WERI-Rb-1 (cell line): ENCODE measurements at regions not wholly inside any gene's neighbourhood (a gene's known extent, or its start where the extent isn't known, plus 50 kb on each side); places are given as distances from the start of the nearest gene placed in this dataset.
"Not testable (repeated sequence)": the region's sequence is repeated elsewhere in the genome, so short reads cannot be mapped to it uniquely, and the experiment has no call there.

Experiments used
- DNase-seq: peaks from one replicate; pipeline ENCODE4 v3.0.0-alpha.2; 2020
- H3K27ac ChIP-seq: fragments of 250-450 bp; sonication (Bioruptor Pico); 2 replicates; pipeline ENCODE4 v1.5.1; 2020; ENCODE audit warnings: mild to moderate bottlenecking, moderate library complexity
- H3K27me3 ChIP-seq: fragments of 250-450 bp; sonication (Bioruptor Pico); 2 replicates; pipeline ENCODE4 v1.5.1; 2021; ENCODE audit warnings: mild to moderate bottlenecking, low read depth, moderate library complexity; ENCODE audit not compliant: insufficient read depth, severe bottlenecking
- H3K36me3 ChIP-seq: fragments of 250-450 bp; sonication (Bioruptor Pico); 2 replicates; pipeline ENCODE4 v1.5.1; 2020; ENCODE audit warnings: mild to moderate bottlenecking, moderate library complexity
- H3K4me3 ChIP-seq: 2 replicates; pipeline ENCODE4 v1.5.1; 2011; ENCODE audit warnings: low read depth, mild to moderate bottlenecking, control low read depth, low read length
- H3K9me3 ChIP-seq: fragments of 250-450 bp; sonication (Bioruptor Pico); 2 replicates; pipeline ENCODE4 v1.5.1; 2021; ENCODE audit warnings: mild to moderate bottlenecking, moderate library complexity; ENCODE audit not compliant: severe bottlenecking
- CTCF ChIP-seq: IDR thresholded peaks from 2 replicates; pipeline ENCODE4 v1.5.1; 2011; ENCODE audit warnings: low read depth, mild to moderate bottlenecking, control low read depth, inconsistent platforms, low read length

GRCh38 chr2:210730672-210731071, 174.3 kb downstream of the CPS1 start:
- no peak for TF ChIP-seq CTCF
- H3K9me3 ChIP-seq: no peaks in the 10 kb centered on the region

GRCh38 chr2:210746826-210747225, 190.4 kb downstream of the CPS1 start:
- H3K27me3 ChIP-seq, H3K9me3 ChIP-seq, H3K4me3 ChIP-seq, H3K36me3 ChIP-seq: not testable (repeated sequence)
- peak overlapping the region; percentile 91 for H3K27ac ChIP-seq
- peak; percentile 87 for DNase-seq

More at GRCh38 chr2:210730672-210731071, 174.3 kb downstream of the CPS1 start:
- H3K27me3 ChIP-seq: no peaks in the 10 kb centered on the region
- H3K36me3 ChIP-seq: no peaks in the 10 kb centered on the region
- DNase-seq: no peak
- no peak overlapping the region for H3K4me3 ChIP-seq
- H3K27ac ChIP-seq: no peak overlapping the region

GRCh38 chr2:210752532-210752931, 196.1 kb downstream of the CPS1 start:
- Histone ChIP-seq H3K4me3 (no peak overlapping the region), H3K36me3 (no peaks in the 10 kb centered on the region), H3K9me3 (no peaks in the 10 kb centered on the region), H3K27ac (peak overlapping the region; percentile 96), H3K27me3 (no peaks in the 10 kb centered on the region)
- DNase-seq: peak; percentile 97
- no peak for TF ChIP-seq CTCF

- TF ChIP-seq CTCF: no peak
- DNase-seq: no peak
- H3K36me3 ChIP-seq: no peaks in the 10 kb centered on the region
- no peaks in the 10 kb centered on the region for H3K9me3 ChIP-seq
- peak overlapping the region; percentile 96 for H3K27ac ChIP-seq
- no peaks in the 10 kb centered on the region for H3K27me3 ChIP-seq
- no peak overlapping the region for H3K4me3 ChIP-seq
These were observed 197.0 kb downstream of the CPS1 start for GRCh38 chr2:210753386-210753785.

- Histone ChIP-seq H3K36me3 (no peaks in the 10 kb centered on the region), H3K27me3 (no peaks in the 10 kb centered on the region), H3K27ac (no peak overlapping the region), H3K9me3 (peaks cover 3% of the 10 kb centered on the region), H3K4me3 (no peak overlapping the region)
- no peak for TF ChIP-seq CTCF
- DNase-seq: no peak
These were observed 200.5 kb downstream of the CPS1 start for GRCh38 chr2:210756855-210757254.

- no peaks in the 10 kb centered on the region for H3K27me3 ChIP-seq
- H3K9me3 ChIP-seq: peaks cover 5% of the 10 kb centered on the region
- no peak overlapping the region for H3K4me3 ChIP-seq
- no peak for TF ChIP-seq CTCF
- no peak overlapping the region for H3K27ac ChIP-seq
- DNase-seq: no peak
- H3K36me3 ChIP-seq: no peaks in the 10 kb centered on the region
These were observed 206.5 kb downstream of the CPS1 start for GRCh38 chr2:210762604-210763588.
